ENCODE measurements at regions not wholly inside any gene's neighbourhood (a gene's known extent, or its start where the extent isn't known, plus 50 kb on each side); places are given as distances from the start of the nearest gene placed in this dataset.

GRCh38 chr15:36335659-36336058, 243.8 kb upstream of the CDIN1 start:
- no peak overlapping the region for H3K4me2 ChIP-seq (ENCODE audit: extremely low read depth, insufficient read depth, low read length)
- H3K79me2 ChIP-seq (ENCODE audit: control insufficient read depth, insufficient read depth, low read length): no peaks in the 10 kb centered on the region
- no peaks in the 10 kb centered on the region for H3K27me3 ChIP-seq (ENCODE audit: control insufficient read depth, insufficient read depth, low read length)

GRCh38 chr15:36344887-36345286, 234.5 kb upstream of the CDIN1 start:
- no peak overlapping the region for H3K4me2 ChIP-seq (ENCODE audit: extremely low read depth, insufficient read depth, low read length)
- no peaks in the 10 kb centered on the region for H3K36me3 ChIP-seq (ENCODE audit: control insufficient read depth, insufficient read depth, low read length)
- no peak overlapping the region for H3K4me3 ChIP-seq (replicated peaks in 1 of 4; ENCODE audit: control extremely low read depth in 1 of 4, insufficient read depth in 1 of 4, low read depth in 3 of 4, low read length in 4 of 4)
- DNase-seq (ENCODE audit: low read depth in 2 of 2): no peak
- no peaks in the 10 kb centered on the region for H3K4me1 ChIP-seq (ENCODE audit: control insufficient read depth, extremely low read depth, insufficient read depth, low read length)
- H3K9me3 ChIP-seq (ENCODE audit: control insufficient read depth, insufficient read depth, low read depth, low read length): no peaks in the 10 kb centered on the region
- H3K9ac ChIP-seq (ENCODE audit: insufficient read depth, low read length): no peak overlapping the region
- no peaks in the 10 kb centered on the region for H3K27me3 ChIP-seq (ENCODE audit: control insufficient read depth, insufficient read depth, low read length)
- H3K79me2 ChIP-seq (ENCODE audit: control insufficient read depth, insufficient read depth, low read length): no peaks in the 10 kb centered on the region
- H3K27ac ChIP-seq (ENCODE audit: insufficient read depth, low read length): no peak overlapping the region
- TF ChIP-seq EZH2 (IDR thresholded peaks at IDR 0.05; ENCODE audit: low read length, missing control alignments) (no peak), CTCF (conservative IDR thresholded peaks at IDR 0.05 in 1 of 2, IDR thresholded peaks at IDR 0.05 in 1 of 2; ENCODE audit: low read depth in 1 of 2, low read length in 2 of 2) (no peak)
- H4K20me1 ChIP-seq (ENCODE audit: control insufficient read depth, extremely low read depth, insufficient read depth, low read length): no peaks in the 10 kb centered on the region
- no peak overlapping the region for H2AFZ ChIP-seq (ENCODE audit: low read length)

More at GRCh38 chr15:36335659-36336058, 243.8 kb upstream of the CDIN1 start:
- Histone ChIP-seq H3K4me1 (ENCODE audit: control insufficient read depth, extremely low read depth, insufficient read depth, low read length) (peaks cover 2% of the 10 kb centered on the region), H2AFZ (ENCODE audit: low read length) (no peak overlapping the region), H3K9ac (ENCODE audit: insufficient read depth, low read length) (no peak overlapping the region), H3K4me3 (replicated peaks in 1 of 4; ENCODE audit: control extremely low read depth in 1 of 4, insufficient read depth in 1 of 4, low read depth in 3 of 4, low read length in 4 of 4) (no peak overlapping the region), H3K9me3 (ENCODE audit: control insufficient read depth, insufficient read depth, low read depth, low read length) (no peaks in the 10 kb centered on the region), H3K36me3 (ENCODE audit: control insufficient read depth, insufficient read depth, low read length) (no peaks in the 10 kb centered on the region), H4K20me1 (ENCODE audit: control insufficient read depth, extremely low read depth, insufficient read depth, low read length) (no peaks in the 10 kb centered on the region), H3K27ac (ENCODE audit: insufficient read depth, low read length) (no peak overlapping the region)
- no peak for TF ChIP-seq EZH2 (IDR thresholded peaks at IDR 0.05; ENCODE audit: low read length, missing control alignments)
- no peak for TF ChIP-seq CTCF (conservative IDR thresholded peaks at IDR 0.05 in 1 of 2, IDR thresholded peaks at IDR 0.05 in 1 of 2; ENCODE audit: low read depth in 1 of 2, low read length in 2 of 2)
- DNase-seq (ENCODE audit: low read depth in 2 of 2): no peak

- no peaks in the 10 kb centered on the region for H4K20me1 ChIP-seq (ENCODE audit: control insufficient read depth, extremely low read depth, insufficient read depth, low read length)
Measured at GRCh38 chr15:36347272-36347858, 232.1 kb upstream of the CDIN1 start.

More at GRCh38 chr15:36347272-36347858, 232.1 kb upstream of the CDIN1 start:
- Histone ChIP-seq H3K9ac (ENCODE audit: insufficient read depth, low read length) (no peak overlapping the region), H3K27ac (ENCODE audit: insufficient read depth, low read length) (no peak overlapping the region), H3K36me3 (ENCODE audit: control insufficient read depth, insufficient read depth, low read length) (no peaks in the 10 kb centered on the region), H3K4me3 (replicated peaks in 1 of 4; ENCODE audit: control extremely low read depth in 1 of 4, insufficient read depth in 1 of 4, low read depth in 3 of 4, low read length in 4 of 4) (no peak overlapping the region), H3K4me2 (ENCODE audit: extremely low read depth, insufficient read depth, low read length) (no peak overlapping the region), H2AFZ (ENCODE audit: low read length) (no peak overlapping the region), H3K79me2 (ENCODE audit: control insufficient read depth, insufficient read depth, low read length) (no peaks in the 10 kb centered on the region), H3K27me3 (ENCODE audit: control insufficient read depth, insufficient read depth, low read length) (no peaks in the 10 kb centered on the region), H3K4me1 (ENCODE audit: control insufficient read depth, extremely low read depth, insufficient read depth, low read length) (no peaks in the 10 kb centered on the region), H3K9me3 (ENCODE audit: control insufficient read depth, insufficient read depth, low read depth, low read length) (no peaks in the 10 kb centered on the region)
- DNase-seq (ENCODE audit: low read depth in 2 of 2): no peak
- TF ChIP-seq CTCF (conservative IDR thresholded peaks at IDR 0.05 in 1 of 2, IDR thresholded peaks at IDR 0.05 in 1 of 2; ENCODE audit: low read depth in 1 of 2, low read length in 2 of 2): no peak
- TF ChIP-seq EZH2 (IDR thresholded peaks at IDR 0.05; ENCODE audit: low read length, missing control alignments): no peak
